Nephron (organoid): ENCODE measurements at regions not wholly inside any gene's neighbourhood (a gene's known extent, or its start where the extent isn't known, plus 50 kb on each side); places are given as distances from the start of the nearest gene placed in this dataset.

Experiments used
- H3K27ac Mint-ChIP-seq, 3 experiments: 2 replicates each; pipeline ENCODE4 v1.8.0; 2020; ENCODE audit warnings: mixed read lengths in 3 of 3, mild to moderate bottlenecking in 2 of 3, moderate library complexity in 1 of 3
- H3K27me3 Mint-ChIP-seq: 2 replicates; pipeline ENCODE4 v1.8.0; 2021; ENCODE audit warnings: low read depth, mild to moderate bottlenecking, moderate library complexity, mixed read lengths
- H3K36me3 Mint-ChIP-seq: 2 replicates; pipeline ENCODE4 v1.8.0; 2020; ENCODE audit warnings: low read depth, mixed read lengths
- H3K4me1 Mint-ChIP-seq: 2 replicates; pipeline ENCODE4 v1.8.0; 2020; ENCODE audit warnings: mixed read lengths
- H3K4me3 Mint-ChIP-seq, 3 experiments: 2 replicates each; pipeline ENCODE4 v1.8.0; 2020; ENCODE audit warnings: mild to moderate bottlenecking in 3 of 3, mixed read lengths in 3 of 3, moderate library complexity in 2 of 3
- H3K9me3 Mint-ChIP-seq: 2 replicates; pipeline ENCODE4 v1.8.0; 2020; ENCODE audit warnings: mixed read lengths
- CTCF ChIP-seq, 3 experiments: fragments of 200-600 bp; sonication (generic); IDR thresholded peaks; one replicate each; pipeline ENCODE4 v1.5.0; 2021; ENCODE audit warnings: antibody characterized with exemption in 3 of 3; ENCODE audit not compliant: unreplicated experiment in 3 of 3

GRCh38 chr15:26145796-26146195 is 282.7 kb upstream of the ATP10A start:
- H3K4me1 Mint-ChIP-seq = no peaks in the 10 kb centered on the region
- no peak overlapping the region for H3K27ac Mint-ChIP-seq
- no peak for TF ChIP-seq CTCF (IDR thresholded peaks at IDR 0.05; ENCODE audit: unreplicated experiment in 3 of 3)
- no peaks in the 10 kb centered on the region for H3K9me3 Mint-ChIP-seq
- H3K27me3 Mint-ChIP-seq = peaks cover 20% of the 10 kb centered on the region
- H3K4me3 Mint-ChIP-seq = no peak overlapping the region
- H3K36me3 Mint-ChIP-seq = no peaks in the 10 kb centered on the region

- no peak for TF ChIP-seq CTCF (IDR thresholded peaks at IDR 0.05; ENCODE audit: unreplicated experiment in 3 of 3)
- H3K4me1 Mint-ChIP-seq = no peaks in the 10 kb centered on the region
- H3K27ac Mint-ChIP-seq = no peak overlapping the region
- peaks cover 24% of the 10 kb centered on the region for H3K27me3 Mint-ChIP-seq
- H3K9me3 Mint-ChIP-seq = no peaks in the 10 kb centered on the region
- H3K4me3 Mint-ChIP-seq = no peak overlapping the region
- no peaks in the 10 kb centered on the region for H3K36me3 Mint-ChIP-seq
Observed at GRCh38 chr15:26144836-26145235, 281.7 kb upstream of the ATP10A start.

- TF ChIP-seq CTCF (IDR thresholded peaks at IDR 0.05; ENCODE audit: unreplicated experiment in 3 of 3) = no peak
- Mint-ChIP-seq H3K36me3 (no peaks in the 10 kb centered on the region), H3K9me3 (no peaks in the 10 kb centered on the region), H3K4me1 (no peaks in the 10 kb centered on the region), H3K27ac (no peak overlapping the region), H3K27me3 (peaks cover 24% of the 10 kb centered on the region), H3K4me3 (no peak overlapping the region)
Observed at GRCh38 chr15:26143221-26143620, 280.1 kb upstream of the ATP10A start.

GRCh38 chr15:26134812-26135211 is 271.7 kb upstream of the ATP10A start:
- no peak overlapping the region for H3K4me3 Mint-ChIP-seq
- H3K27ac Mint-ChIP-seq = no peak overlapping the region
- peaks cover 24% of the 10 kb centered on the region for H3K27me3 Mint-ChIP-seq
- no peaks in the 10 kb centered on the region for H3K36me3 Mint-ChIP-seq
- peaks cover 12% of the 10 kb centered on the region for H3K4me1 Mint-ChIP-seq
- TF ChIP-seq CTCF (IDR thresholded peaks at IDR 0.05; ENCODE audit: unreplicated experiment in 3 of 3) = no peak
- no peaks in the 10 kb centered on the region for H3K9me3 Mint-ChIP-seq

- no peaks in the 10 kb centered on the region for H3K9me3 Mint-ChIP-seq
Observed at GRCh38 chr15:26134152-26134551, 271.0 kb upstream of the ATP10A start.

More at GRCh38 chr15:26134152-26134551, 271.0 kb upstream of the ATP10A start:
- Mint-ChIP-seq H3K27ac (no peak overlapping the region), H3K36me3 (no peaks in the 10 kb centered on the region), H3K27me3 (peaks cover 25% of the 10 kb centered on the region), H3K4me3 (no peak overlapping the region), H3K4me1 (peaks cover 12% of the 10 kb centered on the region)
- no peak for TF ChIP-seq CTCF (IDR thresholded peaks at IDR 0.05; ENCODE audit: unreplicated experiment in 3 of 3)
